ENCODE measurements at regions not wholly inside any gene's neighbourhood (a gene's known extent, or its start where the extent isn't known, plus 50 kb on each side); places are given as distances from the start of the nearest gene placed in this dataset.

DNA sequence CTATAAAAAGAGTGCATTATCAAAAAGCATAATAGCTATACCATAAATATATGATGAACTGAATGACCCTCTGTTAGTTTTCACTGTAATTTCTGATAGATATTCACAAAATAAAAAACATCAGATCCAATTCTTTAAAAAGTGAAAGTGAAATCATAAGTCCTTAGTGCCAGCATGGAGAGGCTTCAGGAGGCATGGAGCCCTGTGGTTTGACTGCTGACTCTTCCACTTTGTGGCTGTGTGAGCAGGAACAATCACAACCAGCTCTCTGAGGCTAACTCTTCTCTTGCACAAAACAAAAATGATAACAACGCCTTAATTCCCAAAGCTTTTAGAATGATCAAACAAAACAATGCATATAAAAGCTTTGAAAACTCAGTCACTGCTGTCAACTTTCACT is 1143.9 kb downstream of the PDHA2 start:
- Mint-ChIP-seq H3K27me3 (ENCODE audit: insufficient read depth) (no peaks in the 10 kb centered on the region), H3K4me1 (no peaks in the 10 kb centered on the region), H3K27ac (no peak overlapping the region), H3K9me3 (peaks cover 9% of the 10 kb centered on the region), H3K36me3 (ENCODE audit: low read depth) (no peaks in the 10 kb centered on the region), H3K4me3 (no peak overlapping the region)
- Histone ChIP-seq H3K27ac (ENCODE audit: low read depth, low read length) (no peak overlapping the region), H3K9ac (ENCODE audit: extremely low read depth, low read length, poor library complexity, severe bottlenecking) (no peak overlapping the region), H3K4me3 (ENCODE audit: low read length) (no peak overlapping the region), H3K27me3 (ENCODE audit: control insufficient read depth, insufficient read depth, low read length, poor library complexity, severe bottlenecking) (no peaks in the 10 kb centered on the region), H3K9me3 (ENCODE audit: control insufficient read depth, low read length) (peaks cover 5% of the 10 kb centered on the region), H3K36me3 (ENCODE audit: control insufficient read depth, insufficient read depth, low read length) (no peaks in the 10 kb centered on the region), H3K4me1 (ENCODE audit: control insufficient read depth, insufficient read depth, low read length) (no peaks in the 10 kb centered on the region)
- no peak for TF ChIP-seq CTCF (conservative IDR thresholded peaks at IDR 0.05)
- DNase-seq: no peak
- WGBS, 2 experiments (ENCODE audit: insufficient coverage in 1 of 2, insufficient read length in 1 of 2): 90% methylated on average over 1 of the region's 1 CpG; no CpG with 5 or more reads in 1 of the 2 experiments

- Histone ChIP-seq H3K4me1 (ENCODE audit: control insufficient read depth, insufficient read depth, low read length) (no peaks in the 10 kb centered on the region), H3K4me3 (ENCODE audit: low read length) (no peak overlapping the region), H3K36me3 (ENCODE audit: control insufficient read depth, insufficient read depth, low read length) (no peaks in the 10 kb centered on the region), H3K9me3 (ENCODE audit: control insufficient read depth, low read length) (no peaks in the 10 kb centered on the region), H3K27ac (ENCODE audit: low read depth, low read length) (no peak overlapping the region), H3K27me3 (ENCODE audit: control insufficient read depth, insufficient read depth, low read length, poor library complexity, severe bottlenecking) (no peaks in the 10 kb centered on the region), H3K9ac (ENCODE audit: extremely low read depth, low read length, poor library complexity, severe bottlenecking) (no peak overlapping the region)
- H3K9me3 Mint-ChIP-seq: no peaks in the 10 kb centered on the region
- 86 to 90% methylated on average over 1 of the region's 1 CpG for WGBS, 2 experiments (ENCODE audit: insufficient coverage in 1 of 2, insufficient read length in 1 of 2)
- DNase-seq: no peak
- no peak overlapping the region for H3K27ac Mint-ChIP-seq
- H3K4me1 Mint-ChIP-seq: no peaks in the 10 kb centered on the region
- no peak overlapping the region for H3K4me3 Mint-ChIP-seq
- no peak for TF ChIP-seq CTCF (conservative IDR thresholded peaks at IDR 0.05)
- no peaks in the 10 kb centered on the region for H3K27me3 Mint-ChIP-seq (ENCODE audit: insufficient read depth)
- H3K36me3 Mint-ChIP-seq (ENCODE audit: low read depth): no peaks in the 10 kb centered on the region
These were observed 1146.9 kb downstream of the PDHA2 start for GRCh38 chr4:96986816-96987215.

- H3K36me3 ChIP-seq (ENCODE audit: control insufficient read depth, insufficient read depth, low read length): no peaks in the 10 kb centered on the region
- no peaks in the 10 kb centered on the region for H3K9me3 ChIP-seq (ENCODE audit: control insufficient read depth, low read length)
- no peak overlapping the region for H3K9ac ChIP-seq (ENCODE audit: extremely low read depth, low read length, poor library complexity, severe bottlenecking)
- Mint-ChIP-seq H3K36me3 (ENCODE audit: low read depth) (no peaks in the 10 kb centered on the region), H3K27me3 (ENCODE audit: insufficient read depth) (no peaks in the 10 kb centered on the region), H3K27ac (no peak overlapping the region), H3K4me3 (no peak overlapping the region), H3K4me1 (peaks cover 4% of the 10 kb centered on the region), H3K9me3 (no peaks in the 10 kb centered on the region)
- H3K27ac ChIP-seq (ENCODE audit: low read depth, low read length): no peak overlapping the region
- DNase-seq: no peak
- no peaks in the 10 kb centered on the region for H3K27me3 ChIP-seq (ENCODE audit: control insufficient read depth, insufficient read depth, low read length, poor library complexity, severe bottlenecking)
- WGBS, 2 experiments (ENCODE audit: insufficient coverage in 1 of 2, insufficient read length in 1 of 2): 97 to 100% methylated on average over 1 of the region's 1 CpG
- H3K4me1 ChIP-seq (ENCODE audit: control insufficient read depth, insufficient read depth, low read length): no peaks in the 10 kb centered on the region
- H3K4me3 ChIP-seq (ENCODE audit: low read length): no peak overlapping the region
- TF ChIP-seq CTCF (conservative IDR thresholded peaks at IDR 0.05): no peak
These were observed 1151.2 kb downstream of the PDHA2 start for GRCh38 chr4:96991083-96991482.
